ENCODE measurements at regions not wholly inside any gene's neighbourhood (a gene's known extent, or its start where the extent isn't known, plus 50 kb on each side); places are given as distances from the start of the nearest gene placed in this dataset.

DNA sequence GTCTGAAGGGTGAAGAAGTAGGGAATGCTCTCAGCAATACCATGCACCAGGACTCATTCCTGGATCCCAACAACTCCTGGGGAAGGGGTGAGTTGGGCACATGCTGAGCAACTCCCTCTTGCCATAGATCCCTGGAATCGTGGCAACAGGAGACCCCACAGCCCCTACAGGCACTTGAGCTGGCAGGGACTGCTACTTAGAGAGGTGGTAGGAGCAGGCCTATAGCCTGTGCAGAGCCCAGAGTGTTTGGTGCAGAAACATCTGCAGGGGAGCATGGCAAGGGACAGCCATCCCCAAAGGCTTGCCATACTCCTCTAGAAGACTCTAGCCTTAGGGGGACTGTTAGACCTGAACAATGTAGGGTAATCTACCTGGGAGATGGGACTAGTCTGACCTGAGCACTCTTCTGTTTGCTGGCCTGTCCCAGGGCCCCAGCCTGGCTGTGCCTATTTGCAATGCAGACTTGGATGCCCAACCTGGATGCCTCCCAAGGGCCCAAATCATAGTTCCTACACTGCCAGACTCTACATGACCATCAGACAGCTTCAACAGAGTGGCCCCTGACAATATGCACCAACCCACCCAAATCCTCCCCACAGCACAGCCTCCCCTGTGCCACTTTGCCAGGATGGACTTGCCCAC is 568.6 kb upstream of the KIF2B start:
- peaks cover 49% of the 10 kb centered on the region for H3K9me3 Mint-ChIP-seq
- TF ChIP-seq, protein P1, sequence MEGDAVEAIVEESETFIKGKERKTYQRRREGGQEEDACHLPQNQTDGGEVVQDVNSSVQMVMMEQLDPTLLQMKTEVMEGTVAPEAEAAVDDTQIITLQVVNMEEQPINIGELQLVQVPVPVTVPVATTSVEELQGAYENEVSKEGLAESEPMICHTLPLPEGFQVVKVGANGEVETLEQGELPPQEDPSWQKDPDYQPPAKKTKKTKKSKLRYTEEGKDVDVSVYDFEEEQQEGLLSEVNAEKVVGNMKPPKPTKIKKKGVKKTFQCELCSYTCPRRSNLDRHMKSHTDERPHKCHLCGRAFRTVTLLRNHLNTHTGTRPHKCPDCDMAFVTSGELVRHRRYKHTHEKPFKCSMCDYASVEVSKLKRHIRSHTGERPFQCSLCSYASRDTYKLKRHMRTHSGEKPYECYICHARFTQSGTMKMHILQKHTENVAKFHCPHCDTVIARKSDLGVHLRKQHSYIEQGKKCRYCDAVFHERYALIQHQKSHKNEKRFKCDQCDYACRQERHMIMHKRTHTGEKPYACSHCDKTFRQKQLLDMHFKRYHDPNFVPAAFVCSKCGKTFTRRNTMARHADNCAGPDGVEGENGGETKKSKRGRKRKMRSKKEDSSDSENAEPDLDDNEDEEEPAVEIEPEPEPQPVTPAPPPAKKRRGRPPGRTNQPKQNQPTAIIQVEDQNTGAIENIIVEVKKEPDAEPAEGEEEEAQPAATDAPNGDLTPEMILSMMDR (IDR thresholded peaks at IDR 0.05): no peak
- no peaks in the 10 kb centered on the region for H3K36me3 Mint-ChIP-seq (ENCODE audit: low read depth)
- no peak overlapping the region for H3K4me3 Mint-ChIP-seq
- no peak for DNase-seq
- no peaks in the 10 kb centered on the region for H3K4me1 Mint-ChIP-seq (ENCODE audit: low read depth)
- H3K27me3 Mint-ChIP-seq (ENCODE audit: insufficient read depth): no peaks in the 10 kb centered on the region
- no peak overlapping the region for H3K27ac Mint-ChIP-seq

DNA sequence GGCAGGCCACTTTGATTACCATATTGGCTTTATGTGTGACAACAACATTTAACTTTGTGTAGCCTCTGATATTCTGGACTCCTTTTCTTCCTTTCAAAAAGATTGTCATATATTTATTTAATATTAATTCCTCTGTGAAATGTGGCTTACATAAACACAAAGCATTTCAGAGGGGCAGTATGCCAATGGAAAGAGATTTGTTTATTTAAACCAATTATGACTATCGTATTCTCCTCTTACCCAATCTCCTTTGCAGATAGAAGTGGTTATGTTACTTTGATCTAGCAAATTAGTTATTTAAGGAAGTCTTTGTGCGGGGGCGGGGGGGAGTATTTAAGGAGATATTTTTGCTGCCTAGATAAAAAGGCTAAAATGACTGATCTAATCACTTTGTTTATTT is 573.7 kb upstream of the KIF2B start:
- no peaks in the 10 kb centered on the region for H3K36me3 Mint-ChIP-seq (ENCODE audit: low read depth)
- DNase-seq: no peak
- peaks cover 19% of the 10 kb centered on the region for H3K9me3 Mint-ChIP-seq
- no peaks in the 10 kb centered on the region for H3K27me3 Mint-ChIP-seq (ENCODE audit: insufficient read depth)
- TF ChIP-seq, protein P1 (IDR thresholded peaks at IDR 0.05): no peak
- H3K27ac Mint-ChIP-seq: no peak overlapping the region
- no peaks in the 10 kb centered on the region for H3K4me1 Mint-ChIP-seq (ENCODE audit: low read depth)
- no peak overlapping the region for H3K4me3 Mint-ChIP-seq

DNA sequence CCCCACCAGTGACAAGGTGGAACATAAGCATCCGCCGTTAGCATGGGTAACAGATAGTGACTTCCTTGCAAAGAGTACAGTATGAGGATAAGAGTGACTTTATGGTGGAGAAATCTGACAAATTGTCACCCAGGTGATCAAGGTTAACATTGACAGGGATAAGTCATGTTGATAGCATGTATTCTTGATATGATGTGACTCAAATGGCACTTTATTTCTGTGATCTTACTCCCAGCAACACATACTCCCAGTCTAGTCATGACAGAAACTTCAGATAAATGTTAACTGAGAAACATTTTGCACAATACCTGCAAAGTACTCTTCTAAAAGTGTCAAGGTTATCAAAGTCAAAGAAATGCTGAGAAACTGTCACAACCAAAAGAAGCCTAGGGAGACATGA is 588.6 kb upstream of the KIF2B start:
- no peak overlapping the region for H3K4me3 Mint-ChIP-seq
- H3K9me3 Mint-ChIP-seq: peaks cover 42% of the 10 kb centered on the region
- TF ChIP-seq, protein P1 (IDR thresholded peaks at IDR 0.05): no peak
- no peaks in the 10 kb centered on the region for H3K27me3 Mint-ChIP-seq (ENCODE audit: insufficient read depth)
- H3K27ac Mint-ChIP-seq: no peak overlapping the region
- H3K4me1 Mint-ChIP-seq (ENCODE audit: low read depth): no peaks in the 10 kb centered on the region
- no peaks in the 10 kb centered on the region for H3K36me3 Mint-ChIP-seq (ENCODE audit: low read depth)
- no peak for DNase-seq

DNA sequence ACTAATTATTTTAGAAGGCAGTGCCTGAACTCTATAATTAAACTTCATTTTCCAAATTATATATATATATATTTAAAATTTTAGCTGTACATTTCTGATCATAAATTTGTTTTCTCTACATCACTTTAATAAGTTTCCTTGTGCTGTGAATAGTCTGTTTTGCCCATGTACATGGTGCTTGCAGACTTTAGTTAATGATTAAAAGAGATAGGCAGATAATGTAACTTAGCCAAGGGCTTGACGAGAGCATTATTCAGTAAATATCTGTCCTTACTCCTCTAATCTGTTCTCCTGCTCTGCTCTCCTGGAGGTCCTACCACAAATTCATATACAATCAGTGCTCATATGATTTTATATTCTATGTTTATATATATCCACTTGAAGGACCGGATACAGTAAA is 595.2 kb upstream of the KIF2B start:
- no peak overlapping the region for H3K4me3 Mint-ChIP-seq
- no peaks in the 10 kb centered on the region for H3K4me1 Mint-ChIP-seq (ENCODE audit: low read depth)
- H3K36me3 Mint-ChIP-seq (ENCODE audit: low read depth): no peaks in the 10 kb centered on the region
- H3K27me3 Mint-ChIP-seq (ENCODE audit: insufficient read depth): no peaks in the 10 kb centered on the region
- TF ChIP-seq, protein P1 (IDR thresholded peaks at IDR 0.05): no peak
- H3K27ac Mint-ChIP-seq: no peak overlapping the region
- peaks cover 36% of the 10 kb centered on the region for H3K9me3 Mint-ChIP-seq
- no peak for DNase-seq

DNA sequence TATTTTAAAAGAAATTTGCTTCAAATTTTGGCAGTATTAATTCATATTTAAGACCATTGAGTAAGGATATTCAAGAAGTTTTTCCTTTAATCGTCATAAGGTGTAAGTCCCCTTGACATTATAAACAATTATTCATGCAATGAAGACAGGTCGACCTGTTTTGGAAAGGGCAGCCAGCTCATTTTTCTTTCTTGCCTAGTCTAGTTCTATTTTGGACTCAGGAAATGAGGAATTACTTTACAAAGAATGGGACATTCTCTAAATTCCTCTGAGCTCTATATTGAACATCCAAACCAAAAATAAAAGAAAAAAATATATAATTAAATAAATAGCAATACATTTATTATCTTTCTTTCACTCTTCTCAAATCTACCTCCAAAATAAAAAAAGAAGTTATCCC is 595.6 kb upstream of the KIF2B start:
- Mint-ChIP-seq H3K27ac (no peak overlapping the region), H3K36me3 (ENCODE audit: low read depth) (no peaks in the 10 kb centered on the region), H3K9me3 (peaks cover 39% of the 10 kb centered on the region), H3K27me3 (ENCODE audit: insufficient read depth) (no peaks in the 10 kb centered on the region), H3K4me1 (ENCODE audit: low read depth) (no peaks in the 10 kb centered on the region), H3K4me3 (no peak overlapping the region)
- DNase-seq: no peak
- TF ChIP-seq, protein P1 (IDR thresholded peaks at IDR 0.05): no peak
